ENCODE measurements at regions not wholly inside any gene's neighbourhood (a gene's known extent, or its start where the extent isn't known, plus 50 kb on each side); places are given as distances from the start of the nearest gene placed in this dataset.

DNA sequence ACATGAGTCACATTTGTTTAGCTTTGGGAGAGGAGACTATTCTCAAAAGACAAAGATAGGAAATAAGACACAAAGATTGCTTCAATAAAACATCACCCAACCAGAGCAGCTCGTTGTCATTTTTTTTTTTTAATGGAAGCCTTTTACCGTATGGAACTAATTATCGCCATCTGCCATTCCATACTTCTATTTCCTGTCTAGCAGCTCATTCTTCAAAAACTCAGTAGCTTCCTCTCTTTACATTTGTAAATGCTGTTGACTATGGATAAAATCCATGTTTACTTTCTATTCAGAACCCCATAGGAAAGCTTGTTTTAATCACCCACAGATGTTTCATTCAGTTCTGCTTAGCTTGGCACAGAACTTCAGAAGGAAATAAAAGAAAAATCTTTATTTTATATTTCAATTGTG is 110.0 kb upstream of the PSMD7 start:
- CTCF ChIA-PET = interaction anchor here (1.0 to 1.4 kb wide), 2 partner anchors 9 to 17 kb away, joined by 3 read pairs; no protein-coding TSS in a partner anchor
- TF ChIP-seq, protein P1, sequence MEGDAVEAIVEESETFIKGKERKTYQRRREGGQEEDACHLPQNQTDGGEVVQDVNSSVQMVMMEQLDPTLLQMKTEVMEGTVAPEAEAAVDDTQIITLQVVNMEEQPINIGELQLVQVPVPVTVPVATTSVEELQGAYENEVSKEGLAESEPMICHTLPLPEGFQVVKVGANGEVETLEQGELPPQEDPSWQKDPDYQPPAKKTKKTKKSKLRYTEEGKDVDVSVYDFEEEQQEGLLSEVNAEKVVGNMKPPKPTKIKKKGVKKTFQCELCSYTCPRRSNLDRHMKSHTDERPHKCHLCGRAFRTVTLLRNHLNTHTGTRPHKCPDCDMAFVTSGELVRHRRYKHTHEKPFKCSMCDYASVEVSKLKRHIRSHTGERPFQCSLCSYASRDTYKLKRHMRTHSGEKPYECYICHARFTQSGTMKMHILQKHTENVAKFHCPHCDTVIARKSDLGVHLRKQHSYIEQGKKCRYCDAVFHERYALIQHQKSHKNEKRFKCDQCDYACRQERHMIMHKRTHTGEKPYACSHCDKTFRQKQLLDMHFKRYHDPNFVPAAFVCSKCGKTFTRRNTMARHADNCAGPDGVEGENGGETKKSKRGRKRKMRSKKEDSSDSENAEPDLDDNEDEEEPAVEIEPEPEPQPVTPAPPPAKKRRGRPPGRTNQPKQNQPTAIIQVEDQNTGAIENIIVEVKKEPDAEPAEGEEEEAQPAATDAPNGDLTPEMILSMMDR (IDR thresholded peaks at IDR 0.05; ENCODE audit: control extremely low read depth, extremely low read depth, low read depth, missing control alignments) = no peak
- POLR2A ChIA-PET = no interaction called here
- DNase-seq (ENCODE audit: extremely low spot score) = no peak

DNA sequence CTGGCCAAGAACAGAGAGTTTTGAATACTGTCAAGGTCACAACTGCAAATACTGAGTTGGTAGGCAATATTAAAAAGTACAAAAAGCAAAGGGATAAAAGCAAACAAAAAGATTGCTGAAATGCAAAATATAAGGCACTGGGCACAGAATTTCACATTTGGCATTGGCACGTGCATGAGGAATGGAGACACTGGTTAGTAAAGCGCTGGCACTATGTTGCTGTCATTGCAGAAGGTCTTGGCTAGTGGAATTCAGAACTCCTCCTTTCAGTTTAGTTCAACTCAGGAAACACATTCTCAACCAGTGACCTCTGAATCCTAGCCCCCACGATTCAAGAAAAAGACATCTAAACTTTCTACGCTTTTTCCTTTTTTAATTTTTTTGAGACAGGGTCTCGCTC is 111.8 kb upstream of the PSMD7 start:
- POLR2A ChIA-PET = interaction anchor here (0.6 kb wide), 1 partner anchor 1127 kb away, joined by 4 read pairs; no protein-coding TSS in a partner anchor
- TF ChIP-seq, protein P1 (IDR thresholded peaks at IDR 0.05; ENCODE audit: control extremely low read depth, extremely low read depth, low read depth, missing control alignments) = no peak
- CTCF ChIA-PET = no interaction called here
- no peak for DNase-seq (ENCODE audit: extremely low spot score)

DNA sequence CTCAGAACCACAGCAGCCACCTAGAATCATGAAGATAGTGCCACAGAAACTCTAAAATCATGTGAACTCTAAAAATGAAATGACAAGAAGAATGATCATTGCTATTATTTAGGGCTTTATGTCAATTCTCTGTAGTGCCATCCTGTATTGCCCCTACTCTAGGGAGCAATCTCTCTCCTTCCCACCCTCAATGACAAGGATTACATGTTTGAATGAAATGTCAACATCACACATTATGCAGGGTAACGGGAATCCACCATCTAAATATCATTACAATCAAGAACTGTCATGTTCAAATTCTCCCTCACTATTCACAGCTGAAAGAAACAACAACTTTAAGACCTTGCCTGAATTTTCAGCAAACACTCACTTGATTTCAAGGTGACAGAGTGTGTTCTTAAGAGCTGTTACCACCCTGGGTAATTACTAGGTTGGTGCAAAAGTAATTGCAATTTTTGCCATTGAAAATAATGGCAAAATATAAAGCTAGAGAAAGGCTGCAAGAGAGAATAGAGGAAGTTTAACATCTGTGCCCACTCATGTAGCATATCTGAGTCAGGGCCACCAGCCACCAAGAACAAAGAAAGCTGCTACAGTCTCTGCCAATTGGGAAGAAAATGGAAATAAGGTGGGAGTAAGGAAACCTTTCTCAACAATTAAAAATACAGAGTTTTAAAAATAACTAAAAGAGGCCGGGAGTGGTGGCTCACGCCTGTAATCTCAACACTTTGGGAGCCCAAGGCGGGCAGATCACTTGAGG is 112.8 kb upstream of the PSMD7 start:
- ChIA-PET CTCF (interaction anchor here (0.9 kb wide), 1 partner anchor 16 kb away, joined by 3 read pairs; no protein-coding TSS in a partner anchor), POLR2A (no interaction called here)
- DNase-seq (ENCODE audit: extremely low spot score) = no peak
- TF ChIP-seq, protein P1 (IDR thresholded peaks at IDR 0.05; ENCODE audit: control extremely low read depth, extremely low read depth, low read depth, missing control alignments) = no peak

DNA sequence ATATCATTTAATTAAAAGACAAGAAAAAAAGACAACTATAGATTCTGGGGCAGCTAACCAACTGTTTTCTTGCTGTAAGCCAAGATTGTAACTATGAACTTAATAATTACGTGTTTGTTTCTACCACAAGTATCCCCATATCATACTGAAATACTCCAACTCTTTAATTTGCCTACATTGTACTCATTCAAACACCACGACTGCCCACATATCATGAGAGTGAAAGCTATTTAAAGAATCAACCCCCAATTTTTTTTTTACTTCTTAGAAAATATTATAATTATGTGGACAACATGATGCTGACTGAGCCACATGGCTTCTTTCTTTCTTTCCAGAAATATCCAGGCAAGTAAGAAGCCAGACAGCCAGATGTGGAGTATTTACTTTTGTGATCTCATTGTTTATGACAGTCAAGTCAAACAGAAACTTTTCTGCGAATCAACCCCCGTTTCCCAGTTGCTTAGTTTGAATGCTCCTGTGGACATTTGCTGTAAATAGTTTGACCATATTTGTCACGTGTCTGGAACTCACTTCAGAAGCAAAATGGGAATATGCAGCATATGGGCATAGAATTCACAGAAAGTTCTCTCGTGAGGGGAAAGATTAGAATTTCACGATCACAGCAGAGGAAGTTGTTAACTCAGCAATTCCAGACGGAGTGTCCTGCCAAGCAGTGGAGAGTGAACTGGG is 126.8 kb upstream of the PSMD7 start:
- CTCF ChIA-PET = no interaction called here
- POLR2A ChIA-PET = no interaction called here
- DNase-seq (ENCODE audit: extremely low spot score) = no peak
- TF ChIP-seq, protein P1 (IDR thresholded peaks at IDR 0.05; ENCODE audit: control extremely low read depth, extremely low read depth, low read depth, missing control alignments) = no peak

DNA sequence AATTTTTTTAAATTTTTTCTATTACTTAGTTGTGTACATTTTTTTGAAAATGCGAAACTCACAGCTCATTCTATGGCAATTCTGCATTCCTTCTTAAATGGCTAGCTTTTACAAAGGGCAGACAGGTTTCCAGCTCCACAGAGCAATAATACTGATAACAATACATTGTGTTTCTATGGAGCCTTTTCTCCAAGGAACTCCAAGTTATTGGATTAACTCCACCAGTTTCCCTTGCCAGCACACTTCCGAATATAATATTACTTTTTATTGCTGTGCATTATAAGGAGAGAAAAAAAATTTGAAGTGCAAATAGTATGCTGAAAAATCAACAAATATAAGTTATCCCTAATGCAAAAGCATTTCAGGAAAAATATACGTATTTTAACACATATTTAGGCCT is 127.5 kb upstream of the PSMD7 start:
- TF ChIP-seq, protein P1 (IDR thresholded peaks at IDR 0.05; ENCODE audit: control extremely low read depth, extremely low read depth, low read depth, missing control alignments) = no peak
- no peak for DNase-seq (ENCODE audit: extremely low spot score)
- CTCF ChIA-PET = no interaction called here
- POLR2A ChIA-PET = no interaction called here

DNA sequence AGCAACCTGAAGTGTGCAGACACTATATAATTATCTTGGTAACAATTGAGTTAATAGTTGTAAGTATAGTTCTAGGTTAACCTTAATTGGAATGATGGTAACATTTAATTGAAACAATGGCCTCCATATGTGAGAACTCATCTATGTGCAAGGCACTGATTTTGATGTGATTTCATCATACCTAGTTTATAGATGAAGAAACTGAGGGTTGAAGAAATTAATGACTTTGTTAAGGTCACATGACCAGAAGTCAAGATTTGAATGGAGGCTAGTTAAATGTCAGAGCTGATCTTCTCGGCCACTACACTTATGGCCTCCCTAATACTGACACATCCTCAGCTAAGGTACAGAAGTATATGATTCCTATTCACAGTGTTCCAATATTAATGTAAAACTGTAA is 128.2 kb upstream of the PSMD7 start:
- CTCF ChIA-PET = interaction anchor here (0.8 kb wide), 1 partner anchor 15 kb away, joined by 3 read pairs; no protein-coding TSS in a partner anchor
- no peak for DNase-seq (ENCODE audit: extremely low spot score)
- POLR2A ChIA-PET = no interaction called here
- TF ChIP-seq, protein P1 (IDR thresholded peaks at IDR 0.05; ENCODE audit: control extremely low read depth, extremely low read depth, low read depth, missing control alignments) = no peak

Measured in GM10248 (cell line).